HG02943 (cell line): ENCODE measurements at regions not wholly inside any gene's neighbourhood (a gene's known extent, or its start where the extent isn't known, plus 50 kb on each side); places are given as distances from the start of the nearest gene placed in this dataset.

Experiments
- ATAC-seq: cut with Tn5 transposase; IDR thresholded peaks from one replicate; pipeline ENCODE4 v1.9.1; 2021; ENCODE audit warnings: mild to moderate bottlenecking, low read depth, moderate library complexity; ENCODE audit not compliant: unreplicated experiment

GRCh38 chrX:9147086-9147485 lies 113.2 kb upstream of the FAM9B start:
- no peak for ATAC-seq

GRCh38 chrX:9147726-9148125 lies 113.8 kb upstream of the FAM9B start:
- no peak for ATAC-seq

GRCh38 chrX:9148615-9149399 lies 114.9 kb upstream of the FAM9B start:
- ATAC-seq: no peak

- ATAC-seq: no peak
These were observed 115.7 kb upstream of the FAM9B start for GRCh38 chrX:9149501-9150245.

GRCh38 chrX:9151772-9152307 lies 117.9 kb upstream of the FAM9B start:
- no peak for ATAC-seq

- ATAC-seq: no peak
These were observed 119.4 kb upstream of the FAM9B start for GRCh38 chrX:9153300-9153699.

- no peak for ATAC-seq
These were observed 124.7 kb upstream of the FAM9B start for GRCh38 chrX:9158611-9159010.

- no peak for ATAC-seq
These were observed 126.9 kb upstream of the FAM9B start for GRCh38 chrX:9160698-9161329.

GRCh38 chrX:9162698-9163097 lies 128.8 kb upstream of the FAM9B start:
- no peak for ATAC-seq

- ATAC-seq: no peak
These were observed 129.3 kb upstream of the FAM9B start for GRCh38 chrX:9163214-9163709.

- ATAC-seq: no peak
These were observed 130.2 kb upstream of the FAM9B start for GRCh38 chrX:9164086-9164485.

- no peak for ATAC-seq
These were observed 130.9 kb upstream of the FAM9B start for GRCh38 chrX:9164533-9165426.

- no peak for ATAC-seq
These were observed 132.6 kb upstream of the FAM9B start for GRCh38 chrX:9166584-9166944.

- ATAC-seq: no peak
These were observed 138.0 kb upstream of the FAM9B start for GRCh38 chrX:9171841-9172463.

GRCh38 chrX:9172464-9172850 lies 138.5 kb upstream of the FAM9B start:
- no peak for ATAC-seq

- ATAC-seq: no peak
These were observed 146.7 kb upstream of the FAM9B start for GRCh38 chrX:9180623-9181022.

GRCh38 chrX:9182041-9182440 lies 148.1 kb upstream of the FAM9B start:
- no peak for ATAC-seq

- no peak for ATAC-seq
These were observed 149.6 kb upstream of the FAM9B start for GRCh38 chrX:9183481-9183880.

- ATAC-seq: no peak
These were observed 150.3 kb upstream of the FAM9B start for GRCh38 chrX:9184211-9184610.

- ATAC-seq: no peak
These were observed 154.2 kb upstream of the FAM9B start for GRCh38 chrX:9188117-9188516.
